ENCODE measurements at regions not wholly inside any gene's neighbourhood (a gene's known extent, or its start where the extent isn't known, plus 50 kb on each side); places are given as distances from the start of the nearest gene placed in this dataset.

- POLR2A ChIA-PET = no interaction called here
- TF ChIP-seq, protein P1, sequence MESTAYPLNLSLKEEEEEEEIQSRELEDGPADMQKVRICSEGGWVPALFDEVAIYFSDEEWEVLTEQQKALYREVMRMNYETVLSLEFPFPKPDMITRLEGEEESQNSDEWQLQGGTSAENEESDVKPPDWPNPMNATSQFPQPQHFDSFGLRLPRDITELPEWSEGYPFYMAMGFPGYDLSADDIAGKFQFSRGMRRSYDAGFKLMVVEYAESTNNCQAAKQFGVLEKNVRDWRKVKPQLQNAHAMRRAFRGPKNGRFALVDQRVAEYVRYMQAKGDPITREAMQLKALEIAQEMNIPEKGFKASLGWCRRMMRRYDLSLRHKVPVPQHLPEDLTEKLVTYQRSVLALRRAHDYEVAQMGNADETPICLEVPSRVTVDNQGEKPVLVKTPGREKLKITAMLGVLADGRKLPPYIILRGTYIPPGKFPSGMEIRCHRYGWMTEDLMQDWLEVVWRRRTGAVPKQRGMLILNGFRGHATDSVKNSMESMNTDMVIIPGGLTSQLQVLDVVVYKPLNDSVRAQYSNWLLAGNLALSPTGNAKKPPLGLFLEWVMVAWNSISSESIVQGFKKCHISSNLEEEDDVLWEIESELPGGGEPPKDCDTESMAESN (CRISPR knock-in tag; conservative IDR thresholded peaks at IDR 0.05) = no peak
- TF ChIP-seq RFX5 (IDR thresholded peaks at IDR 0.05; ENCODE audit: low read depth, low read length) (no peak), ZNF337 (CRISPR knock-in tag; IDR thresholded peaks at IDR 0.05; ENCODE audit: borderline replicate concordance, low read depth) (no peak), ZNF138 (CRISPR knock-in tag; IDR thresholded peaks at IDR 0.05; ENCODE audit: low read depth) (no peak), ZKSCAN1 (IDR thresholded peaks at IDR 0.05; ENCODE audit: low read length) (no peak), NR2F1 (CRISPR knock-in tag; IDR thresholded peaks at IDR 0.05) (no peak), POGZ (CRISPR knock-in tag; IDR thresholded peaks at IDR 0.05) (no peak), SAP130 (CRISPR knock-in tag; IDR thresholded peaks at IDR 0.05; ENCODE audit: low read depth) (no peak)
- TF ChIP-seq, protein P2, sequence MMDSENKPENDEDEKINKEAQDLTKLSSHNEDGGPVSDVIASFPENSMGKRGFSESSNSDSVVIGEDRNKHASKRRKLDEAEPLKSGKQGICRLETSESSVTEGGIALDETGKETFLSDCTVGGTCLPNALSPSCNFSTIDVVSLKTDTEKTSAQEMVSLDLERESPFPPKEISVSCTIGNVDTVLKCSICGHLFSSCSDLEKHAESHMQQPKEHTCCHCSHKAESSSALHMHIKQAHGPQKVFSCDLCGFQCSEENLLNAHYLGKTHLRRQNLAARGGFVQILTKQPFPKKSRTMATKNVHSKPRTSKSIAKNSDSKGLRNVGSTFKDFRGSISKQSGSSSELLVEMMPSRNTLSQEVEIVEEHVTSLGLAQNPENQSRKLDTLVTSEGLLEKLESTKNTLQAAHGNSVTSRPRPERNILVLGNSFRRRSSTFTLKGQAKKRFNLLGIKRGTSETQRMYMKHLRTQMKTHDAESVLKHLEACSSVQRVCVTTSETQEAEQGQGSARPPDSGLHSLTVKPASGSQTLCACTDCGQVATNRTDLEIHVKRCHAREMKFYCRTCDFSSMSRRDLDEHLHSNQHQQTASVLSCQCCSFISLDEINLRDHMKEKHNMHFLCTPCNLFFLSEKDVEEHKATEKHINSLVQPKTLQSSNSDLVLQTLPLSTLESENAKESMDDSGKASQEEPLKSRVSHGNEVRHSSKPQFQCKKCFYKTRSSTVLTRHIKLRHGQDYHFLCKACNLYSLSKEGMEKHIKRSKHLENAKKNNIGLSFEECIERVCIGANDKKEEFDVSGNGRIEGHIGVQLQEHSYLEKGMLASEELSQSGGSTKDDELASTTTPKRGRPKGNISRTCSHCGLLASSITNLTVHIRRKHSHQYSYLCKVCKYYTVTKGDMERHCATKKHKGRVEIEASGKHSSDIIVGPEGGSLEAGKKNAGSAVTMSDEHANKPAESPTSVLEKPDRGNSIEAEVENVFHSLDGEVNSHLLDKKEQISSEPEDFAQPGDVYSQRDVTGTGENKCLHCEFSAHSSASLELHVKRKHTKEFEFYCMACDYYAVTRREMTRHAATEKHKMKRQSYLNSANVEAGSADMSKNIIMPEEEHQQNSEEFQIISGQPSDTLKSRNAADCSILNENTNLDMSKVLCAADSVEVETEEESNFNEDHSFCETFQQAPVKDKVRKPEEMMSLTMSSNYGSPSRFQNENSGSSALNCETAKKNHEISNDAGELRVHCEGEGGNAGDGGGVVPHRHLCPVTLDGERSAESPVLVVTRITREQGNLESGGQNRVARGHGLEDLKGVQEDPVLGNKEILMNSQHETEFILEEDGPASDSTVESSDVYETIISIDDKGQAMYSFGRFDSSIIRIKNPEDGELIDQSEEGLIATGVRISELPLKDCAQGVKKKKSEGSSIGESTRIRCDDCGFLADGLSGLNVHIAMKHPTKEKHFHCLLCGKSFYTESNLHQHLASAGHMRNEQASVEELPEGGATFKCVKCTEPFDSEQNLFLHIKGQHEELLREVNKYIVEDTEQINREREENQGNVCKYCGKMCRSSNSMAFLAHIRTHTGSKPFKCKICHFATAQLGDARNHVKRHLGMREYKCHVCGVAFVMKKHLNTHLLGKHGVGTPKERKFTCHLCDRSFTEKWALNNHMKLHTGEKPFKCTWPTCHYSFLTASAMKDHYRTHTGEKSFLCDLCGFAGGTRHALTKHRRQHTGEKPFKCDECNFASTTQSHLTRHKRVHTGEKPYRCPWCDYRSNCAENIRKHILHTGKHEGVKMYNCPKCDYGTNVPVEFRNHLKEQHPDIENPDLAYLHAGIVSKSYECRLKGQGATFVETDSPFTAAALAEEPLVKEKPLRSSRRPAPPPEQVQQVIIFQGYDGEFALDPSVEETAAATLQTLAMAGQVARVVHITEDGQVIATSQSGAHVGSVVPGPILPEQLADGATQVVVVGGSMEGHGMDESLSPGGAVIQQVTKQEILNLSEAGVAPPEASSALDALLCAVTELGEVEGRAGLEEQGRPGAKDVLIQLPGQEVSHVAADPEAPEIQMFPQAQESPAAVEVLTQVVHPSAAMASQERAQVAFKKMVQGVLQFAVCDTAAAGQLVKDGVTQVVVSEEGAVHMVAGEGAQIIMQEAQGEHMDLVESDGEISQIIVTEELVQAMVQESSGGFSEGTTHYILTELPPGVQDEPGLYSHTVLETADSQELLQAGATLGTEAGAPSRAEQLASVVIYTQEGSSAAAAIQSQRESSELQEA (CRISPR knock-in tag; IDR thresholded peaks at IDR 0.05; ENCODE audit: not compliant biosample characterization) = no peak
- TF ChIP-seq, protein P3, sequence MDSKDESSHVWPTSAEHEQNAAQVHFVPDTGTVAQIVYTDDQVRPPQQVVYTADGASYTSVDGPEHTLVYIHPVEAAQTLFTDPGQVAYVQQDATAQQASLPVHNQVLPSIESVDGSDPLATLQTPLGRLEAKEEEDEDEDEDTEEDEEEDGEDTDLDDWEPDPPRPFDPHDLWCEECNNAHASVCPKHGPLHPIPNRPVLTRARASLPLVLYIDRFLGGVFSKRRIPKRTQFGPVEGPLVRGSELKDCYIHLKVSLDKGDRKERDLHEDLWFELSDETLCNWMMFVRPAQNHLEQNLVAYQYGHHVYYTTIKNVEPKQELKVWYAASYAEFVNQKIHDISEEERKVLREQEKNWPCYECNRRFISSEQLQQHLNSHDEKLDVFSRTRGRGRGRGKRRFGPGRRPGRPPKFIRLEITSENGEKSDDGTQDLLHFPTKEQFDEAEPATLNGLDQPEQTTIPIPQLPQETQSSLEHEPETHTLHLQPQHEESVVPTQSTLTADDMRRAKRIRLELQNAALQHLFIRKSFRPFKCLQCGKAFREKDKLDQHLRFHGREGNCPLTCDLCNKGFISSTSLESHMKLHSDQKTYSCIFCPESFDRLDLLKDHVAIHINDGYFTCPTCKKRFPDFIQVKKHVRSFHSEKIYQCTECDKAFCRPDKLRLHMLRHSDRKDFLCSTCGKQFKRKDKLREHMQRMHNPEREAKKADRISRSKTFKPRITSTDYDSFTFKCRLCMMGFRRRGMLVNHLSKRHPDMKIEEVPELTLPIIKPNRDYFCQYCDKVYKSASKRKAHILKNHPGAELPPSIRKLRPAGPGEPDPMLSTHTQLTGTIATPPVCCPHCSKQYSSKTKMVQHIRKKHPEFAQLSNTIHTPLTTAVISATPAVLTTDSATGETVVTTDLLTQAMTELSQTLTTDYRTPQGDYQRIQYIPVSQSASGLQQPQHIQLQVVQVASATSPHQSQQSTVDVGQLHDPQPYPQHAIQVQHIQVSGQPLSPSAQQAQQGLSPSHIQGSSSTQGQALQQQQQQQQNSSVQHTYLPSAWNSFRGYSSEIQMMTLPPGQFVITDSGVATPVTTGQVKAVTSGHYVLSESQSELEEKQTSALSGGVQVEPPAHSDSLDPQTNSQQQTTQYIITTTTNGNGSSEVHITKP (CRISPR knock-in tag; IDR thresholded peaks at IDR 0.05; ENCODE audit: low read depth) = no peak
Measured at GRCh38 chr2:224638301-224638823, 53.2 kb upstream of the CUL3 start.

More at GRCh38 chr2:224638301-224638823, 53.2 kb upstream of the CUL3 start:
- H3K4me2 ChIP-seq (ENCODE audit: low read depth, low read length) = no peak overlapping the region
- no peak overlapping the region for H3K4me3 ChIP-seq (replicated peaks in 1 of 3; ENCODE audit: insufficient read depth in 1 of 3, low read depth in 2 of 3, low read length in 3 of 3)
- 14% methylated on average over 8 of the region's 8 CpGs for WGBS (ENCODE audit: low lambda C conversion rate)
- no peaks in the 10 kb centered on the region for H3K36me3 ChIP-seq (replicated peaks in 1 of 2; ENCODE audit: control insufficient read depth in 1 of 2, insufficient read depth in 2 of 2, low read length in 2 of 2)
- no peak overlapping the region for H3K9ac ChIP-seq (ENCODE audit: insufficient read depth, low read depth, low read length)
- H3K27ac ChIP-seq (ENCODE audit: extremely low read length, insufficient read depth, low read length) = no peak overlapping the region
- ATAC-seq (no peak), FAIRE-seq (no peak), DNase-seq (ENCODE audit: low spot score) (no peak)
- no TSS peak for BruUV-seq (replicated peaks)
- no peaks in the 10 kb centered on the region for H3K79me2 ChIP-seq (ENCODE audit: insufficient read depth, low read length)
- H3K27me3 ChIP-seq (ENCODE audit: control insufficient read depth in 1 of 2, insufficient read depth in 2 of 2, low read length in 2 of 2) = no peaks in the 10 kb centered on the region
- CTCF ChIA-PET (ENCODE audit: low intra/inter-chr PET ratio, low total read pairs) = no interaction called here
- no peaks in the 10 kb centered on the region for H4K20me1 ChIP-seq (ENCODE audit: insufficient read depth, low read length)
- no peaks in the 10 kb centered on the region for H3K9me3 ChIP-seq (ENCODE audit: low read length)
- in situ Hi-C loops (cut with HindIII; ENCODE audit: extremely low pct_ligation_motif_present, low pct_unique_long_range_greater_than_20kb) = no loop called here
- intact Hi-C loops (cut with micrococcal nuclease; ENCODE audit: unreplicated experiment) = no loop called here
- H2AFZ ChIP-seq (ENCODE audit: low read length) = no peak overlapping the region
- no peaks in the 10 kb centered on the region for H3K4me1 ChIP-seq (ENCODE audit: insufficient read depth, low read length)

Measured in HepG2 (cell line).